ENCODE measurements at regions not wholly inside any gene's neighbourhood (a gene's known extent, or its start where the extent isn't known, plus 50 kb on each side); places are given as distances from the start of the nearest gene placed in this dataset.

DNA sequence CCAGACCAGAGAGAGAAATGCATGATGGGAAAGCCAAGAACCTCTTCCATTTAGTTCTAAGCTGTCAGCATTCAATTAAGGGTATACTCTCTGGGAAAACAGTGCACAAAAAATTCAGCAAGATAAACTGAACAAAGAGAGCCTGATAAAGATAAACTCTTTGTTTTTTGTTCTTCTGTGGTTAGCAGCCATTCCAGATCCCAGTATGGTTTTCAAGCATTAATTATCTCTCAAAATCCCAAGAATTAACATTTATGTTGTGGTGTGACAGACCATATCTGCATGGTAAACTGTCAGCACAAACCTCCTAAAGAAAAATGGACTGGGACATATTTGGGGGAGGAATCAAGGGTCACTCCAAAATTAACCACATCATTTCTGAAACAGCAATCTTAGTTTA is 124.0 kb upstream of the LRRN1 start:
- Histone ChIP-seq H3K27ac (no peak overlapping the region), H3K4me3 (no peak overlapping the region), H3K4me1 (no peaks in the 10 kb centered on the region), H3K36me3 (no peaks in the 10 kb centered on the region), H3K27me3 (no peaks in the 10 kb centered on the region), H3K9me3 (no peaks in the 10 kb centered on the region)
- no peak for DNase-seq
- TF ChIP-seq POLR2A (IDR thresholded peaks at IDR 0.05) = no peak
- TF ChIP-seq, protein P1, sequence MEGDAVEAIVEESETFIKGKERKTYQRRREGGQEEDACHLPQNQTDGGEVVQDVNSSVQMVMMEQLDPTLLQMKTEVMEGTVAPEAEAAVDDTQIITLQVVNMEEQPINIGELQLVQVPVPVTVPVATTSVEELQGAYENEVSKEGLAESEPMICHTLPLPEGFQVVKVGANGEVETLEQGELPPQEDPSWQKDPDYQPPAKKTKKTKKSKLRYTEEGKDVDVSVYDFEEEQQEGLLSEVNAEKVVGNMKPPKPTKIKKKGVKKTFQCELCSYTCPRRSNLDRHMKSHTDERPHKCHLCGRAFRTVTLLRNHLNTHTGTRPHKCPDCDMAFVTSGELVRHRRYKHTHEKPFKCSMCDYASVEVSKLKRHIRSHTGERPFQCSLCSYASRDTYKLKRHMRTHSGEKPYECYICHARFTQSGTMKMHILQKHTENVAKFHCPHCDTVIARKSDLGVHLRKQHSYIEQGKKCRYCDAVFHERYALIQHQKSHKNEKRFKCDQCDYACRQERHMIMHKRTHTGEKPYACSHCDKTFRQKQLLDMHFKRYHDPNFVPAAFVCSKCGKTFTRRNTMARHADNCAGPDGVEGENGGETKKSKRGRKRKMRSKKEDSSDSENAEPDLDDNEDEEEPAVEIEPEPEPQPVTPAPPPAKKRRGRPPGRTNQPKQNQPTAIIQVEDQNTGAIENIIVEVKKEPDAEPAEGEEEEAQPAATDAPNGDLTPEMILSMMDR (IDR thresholded peaks at IDR 0.05) = no peak
- intact Hi-C loops (cut with DNase I; ENCODE audit: low total_unique reads) = no loop called here

GRCh38 chr3:3666664-3667063 is 132.6 kb upstream of the LRRN1 start:
- H3K27ac ChIP-seq = no peak overlapping the region
- H3K27me3 ChIP-seq = no peaks in the 10 kb centered on the region

DNA sequence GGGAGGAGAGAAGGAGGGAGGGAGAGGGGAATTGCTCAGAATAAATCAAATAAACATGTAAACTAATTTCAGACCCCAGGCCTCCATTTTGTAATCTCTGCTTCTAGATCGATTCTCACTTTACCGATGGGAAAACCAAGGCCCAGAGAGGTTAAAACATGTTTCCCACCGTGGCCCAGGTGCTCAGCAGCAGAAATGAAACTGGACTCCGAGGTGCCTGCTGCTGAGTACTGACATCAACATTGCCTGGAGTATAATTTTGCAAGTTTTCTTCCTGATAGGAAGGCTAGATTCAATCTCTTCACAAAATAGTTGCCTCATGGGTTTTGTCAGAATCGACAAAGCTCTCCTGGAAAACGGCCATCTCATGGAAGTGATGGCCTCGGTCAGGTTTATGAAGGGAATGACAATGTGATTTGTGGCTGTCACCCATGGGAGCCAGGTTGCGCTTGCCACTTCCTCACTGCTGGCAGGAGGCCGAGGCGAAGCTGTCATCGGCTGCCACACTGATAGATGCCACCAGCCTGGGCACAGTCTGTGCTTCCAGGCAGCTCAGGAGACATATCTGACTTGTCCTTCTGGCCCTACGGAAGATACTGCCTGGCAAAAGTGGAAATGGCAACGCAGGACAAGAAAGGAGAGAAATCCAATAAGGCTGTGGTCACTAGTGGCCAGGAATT is 133.1 kb upstream of the LRRN1 start:
- intact Hi-C loops (cut with DNase I; ENCODE audit: low total_unique reads) = no loop called here
- Histone ChIP-seq H3K36me3 (no peaks in the 10 kb centered on the region), H3K4me1 (no peaks in the 10 kb centered on the region), H3K27me3 (no peaks in the 10 kb centered on the region), H3K9me3 (no peaks in the 10 kb centered on the region), H3K4me3 (no peak overlapping the region), H3K27ac (no peak overlapping the region)
- TF ChIP-seq POLR2A (IDR thresholded peaks at IDR 0.05) = no peak
- TF ChIP-seq, protein P1 (IDR thresholded peaks at IDR 0.05) = no peak
- no peak for DNase-seq

More at GRCh38 chr3:3666664-3667063, 132.6 kb upstream of the LRRN1 start:
- no peak for DNase-seq
- intact Hi-C loops (cut with DNase I; ENCODE audit: low total_unique reads) = no loop called here
- Histone ChIP-seq H3K9me3 (no peaks in the 10 kb centered on the region), H3K36me3 (no peaks in the 10 kb centered on the region), H3K4me1 (no peaks in the 10 kb centered on the region), H3K4me3 (no peak overlapping the region)
- TF ChIP-seq POLR2A (IDR thresholded peaks at IDR 0.05) = no peak
- TF ChIP-seq, protein P1 (IDR thresholded peaks at IDR 0.05) = no peak

- no peaks in the 10 kb centered on the region for H3K9me3 ChIP-seq
- no peak overlapping the region for H3K27ac ChIP-seq
- intact Hi-C loops (cut with DNase I; ENCODE audit: low total_unique reads) = no loop called here
- DNase-seq = no peak
- no peak overlapping the region for H3K4me3 ChIP-seq
- H3K4me1 ChIP-seq = no peaks in the 10 kb centered on the region
- no peaks in the 10 kb centered on the region for H3K36me3 ChIP-seq
- TF ChIP-seq POLR2A (IDR thresholded peaks at IDR 0.05) = no peak
- TF ChIP-seq, protein P1 (IDR thresholded peaks at IDR 0.05) = no peak
- H3K27me3 ChIP-seq = no peaks in the 10 kb centered on the region
These were observed 133.7 kb upstream of the LRRN1 start for GRCh38 chr3:3665546-3665945.

DNA sequence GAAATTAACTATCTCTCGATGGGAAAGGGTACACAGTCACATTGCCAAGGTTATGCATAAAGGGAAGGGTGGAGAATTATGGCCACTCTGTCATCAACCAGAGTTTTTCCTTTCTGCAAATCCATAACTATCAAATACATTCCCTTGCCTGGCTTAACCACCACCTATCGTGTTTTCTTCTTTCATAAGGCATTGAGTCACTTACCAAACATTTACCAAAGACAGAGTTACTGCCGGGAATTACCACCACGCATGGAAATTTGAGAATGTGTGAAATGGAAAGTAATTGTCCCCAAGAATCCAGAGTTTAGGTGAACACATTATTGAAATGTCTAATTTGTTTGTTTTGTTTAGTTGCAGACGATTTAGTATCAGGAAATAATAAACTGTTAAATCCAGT is 134.3 kb upstream of the LRRN1 start:
- H3K27me3 ChIP-seq = no peaks in the 10 kb centered on the region
- H3K9me3 ChIP-seq = no peaks in the 10 kb centered on the region
- TF ChIP-seq, protein P1 (IDR thresholded peaks at IDR 0.05) = no peak
- no peak for TF ChIP-seq POLR2A (IDR thresholded peaks at IDR 0.05)
- H3K4me3 ChIP-seq = no peak overlapping the region
- intact Hi-C loops (cut with DNase I; ENCODE audit: low total_unique reads) = no loop called here
- H3K36me3 ChIP-seq = no peaks in the 10 kb centered on the region
- H3K27ac ChIP-seq = no peak overlapping the region
- no peaks in the 10 kb centered on the region for H3K4me1 ChIP-seq
- DNase-seq = no peak

All from uterus (tissue), 3 donors.